ENCODE measurements at regions not wholly inside any gene's neighbourhood (a gene's known extent, or its start where the extent isn't known, plus 50 kb on each side); places are given as distances from the start of the nearest gene placed in this dataset.

DNA sequence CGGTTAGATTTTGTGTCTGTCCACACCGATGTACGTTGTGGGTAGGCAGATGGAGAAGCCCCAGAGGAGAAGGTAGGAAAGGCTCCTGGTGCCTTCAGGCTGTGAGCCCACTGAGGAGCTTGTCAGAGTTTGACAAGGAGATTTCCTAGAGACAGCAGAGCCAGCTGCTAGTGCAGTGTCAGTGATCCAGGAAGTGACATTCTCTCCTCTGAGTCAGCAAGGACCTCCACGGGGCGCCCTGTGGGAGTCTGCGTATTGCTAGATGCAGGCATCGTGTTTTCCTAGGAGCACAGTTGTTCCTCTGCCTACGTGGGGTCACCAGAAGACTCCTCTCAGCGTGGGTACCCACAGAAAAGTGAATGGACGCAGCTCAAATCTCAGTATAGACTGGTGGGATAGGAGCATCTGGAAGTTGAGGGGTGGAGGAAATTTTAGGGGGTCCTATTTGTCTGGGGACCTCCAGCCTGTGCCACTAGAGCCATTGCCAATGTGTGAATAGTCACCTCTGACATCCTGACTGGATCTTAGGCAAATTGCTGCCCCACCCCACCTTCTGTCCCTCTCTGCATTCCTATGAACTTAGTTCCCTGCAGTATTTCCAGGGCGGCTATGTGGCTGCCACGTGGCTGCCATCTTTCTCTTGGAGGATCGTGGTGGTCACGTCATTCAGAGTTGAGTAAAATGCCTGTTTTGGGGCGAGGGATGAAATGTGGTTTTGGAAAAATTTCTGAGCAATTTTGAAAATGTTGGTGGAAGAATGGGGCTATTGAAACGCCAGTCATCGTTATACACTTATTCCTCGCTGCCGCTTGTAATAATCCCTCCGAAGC, 84.8 kb upstream of the KLHL25 start:
- TF ChIP-seq, protein P1, sequence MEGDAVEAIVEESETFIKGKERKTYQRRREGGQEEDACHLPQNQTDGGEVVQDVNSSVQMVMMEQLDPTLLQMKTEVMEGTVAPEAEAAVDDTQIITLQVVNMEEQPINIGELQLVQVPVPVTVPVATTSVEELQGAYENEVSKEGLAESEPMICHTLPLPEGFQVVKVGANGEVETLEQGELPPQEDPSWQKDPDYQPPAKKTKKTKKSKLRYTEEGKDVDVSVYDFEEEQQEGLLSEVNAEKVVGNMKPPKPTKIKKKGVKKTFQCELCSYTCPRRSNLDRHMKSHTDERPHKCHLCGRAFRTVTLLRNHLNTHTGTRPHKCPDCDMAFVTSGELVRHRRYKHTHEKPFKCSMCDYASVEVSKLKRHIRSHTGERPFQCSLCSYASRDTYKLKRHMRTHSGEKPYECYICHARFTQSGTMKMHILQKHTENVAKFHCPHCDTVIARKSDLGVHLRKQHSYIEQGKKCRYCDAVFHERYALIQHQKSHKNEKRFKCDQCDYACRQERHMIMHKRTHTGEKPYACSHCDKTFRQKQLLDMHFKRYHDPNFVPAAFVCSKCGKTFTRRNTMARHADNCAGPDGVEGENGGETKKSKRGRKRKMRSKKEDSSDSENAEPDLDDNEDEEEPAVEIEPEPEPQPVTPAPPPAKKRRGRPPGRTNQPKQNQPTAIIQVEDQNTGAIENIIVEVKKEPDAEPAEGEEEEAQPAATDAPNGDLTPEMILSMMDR (IDR thresholded peaks at IDR 0.05; ENCODE audit: low read depth, low read length) = no peak
- no peak for TF ChIP-seq MYC (IDR thresholded peaks at IDR 0.05; ENCODE audit: low read depth, low read length)
- TF ChIP-seq, protein P2, sequence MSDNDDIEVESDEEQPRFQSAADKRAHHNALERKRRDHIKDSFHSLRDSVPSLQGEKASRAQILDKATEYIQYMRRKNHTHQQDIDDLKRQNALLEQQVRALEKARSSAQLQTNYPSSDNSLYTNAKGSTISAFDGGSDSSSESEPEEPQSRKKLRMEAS (IDR thresholded peaks at IDR 0.05; ENCODE audit: low read depth, low read length) = no peak
